ENCODE measurements at regions not wholly inside any gene's neighbourhood (a gene's known extent, or its start where the extent isn't known, plus 50 kb on each side); places are given as distances from the start of the nearest gene placed in this dataset.

- no peak for TF ChIP-seq CREB5 (CRISPR knock-in tag; IDR thresholded peaks at IDR 0.05; ENCODE audit: low read depth)
- TF ChIP-seq ZC3H10 (CRISPR knock-in tag; IDR thresholded peaks at IDR 0.05), result no peak
- TF ChIP-seq ISL1 (CRISPR knock-in tag; IDR thresholded peaks at IDR 0.05), result no peak
- TF ChIP-seq ARNTL (CRISPR knock-in tag; IDR thresholded peaks at IDR 0.05; ENCODE audit: borderline replicate concordance, low read depth), result no peak
- no peak for TF ChIP-seq PATZ1 (CRISPR knock-in tag; IDR thresholded peaks at IDR 0.05; ENCODE audit: borderline replicate concordance)
- TF ChIP-seq CSDC2 (CRISPR knock-in tag; IDR thresholded peaks at IDR 0.05), result no peak
- no peak for TF ChIP-seq PPARA (CRISPR knock-in tag; IDR thresholded peaks at IDR 0.05; ENCODE audit: borderline replicate concordance)
- no peak for TF ChIP-seq BACH2 (CRISPR knock-in tag; IDR thresholded peaks at IDR 0.05; ENCODE audit: borderline replicate concordance)
- no peak for TF ChIP-seq SNAI2 (CRISPR knock-in tag; IDR thresholded peaks at IDR 0.05)
- TF ChIP-seq GLIS3 (CRISPR knock-in tag; IDR thresholded peaks at IDR 0.05), result no peak
- no peak for TF ChIP-seq CSRNP3 (CRISPR knock-in tag; IDR thresholded peaks at IDR 0.05)
- no peak for TF ChIP-seq RARB (CRISPR knock-in tag; IDR thresholded peaks at IDR 0.05)
- TF ChIP-seq ZNF70 (CRISPR knock-in tag; IDR thresholded peaks at IDR 0.05), result no peak
- no peak for TF ChIP-seq TSHZ2 (CRISPR knock-in tag; IDR thresholded peaks at IDR 0.05)
- no peak for ATAC-seq
These were observed 837.3 kb downstream of the PCDH7 start for GRCh38 chr4:31557437-31557836.

GRCh38 chr4:31573554-31573953 is 853.4 kb downstream of the PCDH7 start:
- TF ChIP-seq TOX (CRISPR knock-in tag; IDR thresholded peaks at IDR 0.05; ENCODE audit: borderline replicate concordance) (no peak), ISL1 (CRISPR knock-in tag; IDR thresholded peaks at IDR 0.05) (no peak), ARNTL (CRISPR knock-in tag; IDR thresholded peaks at IDR 0.05; ENCODE audit: borderline replicate concordance, low read depth) (no peak), ZFP3 (CRISPR knock-in tag; IDR thresholded peaks at IDR 0.05) (no peak), POU6F1 (CRISPR knock-in tag; IDR thresholded peaks at IDR 0.05; ENCODE audit: borderline replicate concordance, low read depth) (no peak), ZNF70 (CRISPR knock-in tag; IDR thresholded peaks at IDR 0.05) (no peak), SNAI2 (CRISPR knock-in tag; IDR thresholded peaks at IDR 0.05) (no peak)
- ATAC-seq, result no peak

GRCh38 chr4:31575504-31575903 is 855.3 kb downstream of the PCDH7 start:
- no peak for ATAC-seq
- no peak for TF ChIP-seq ISL1 (CRISPR knock-in tag; IDR thresholded peaks at IDR 0.05)
- TF ChIP-seq ESRRG (CRISPR knock-in tag; IDR thresholded peaks at IDR 0.05), result no peak
- TF ChIP-seq RARB (CRISPR knock-in tag; IDR thresholded peaks at IDR 0.05), result no peak
- no peak for TF ChIP-seq OSR1 (CRISPR knock-in tag; IDR thresholded peaks at IDR 0.05)
- no peak for TF ChIP-seq TSHZ2 (CRISPR knock-in tag; IDR thresholded peaks at IDR 0.05)
- no peak for TF ChIP-seq PPARA (CRISPR knock-in tag; IDR thresholded peaks at IDR 0.05; ENCODE audit: borderline replicate concordance)
- no peak for TF ChIP-seq ARNTL (CRISPR knock-in tag; IDR thresholded peaks at IDR 0.05; ENCODE audit: borderline replicate concordance, low read depth)
- no peak for TF ChIP-seq CSDC2 (CRISPR knock-in tag; IDR thresholded peaks at IDR 0.05)
- no peak for TF ChIP-seq ZC3H10 (CRISPR knock-in tag; IDR thresholded peaks at IDR 0.05)
- TF ChIP-seq SNAI2 (CRISPR knock-in tag; IDR thresholded peaks at IDR 0.05), result no peak
- TF ChIP-seq POU6F1 (CRISPR knock-in tag; IDR thresholded peaks at IDR 0.05; ENCODE audit: borderline replicate concordance, low read depth), result no peak
- no peak for TF ChIP-seq TOX (CRISPR knock-in tag; IDR thresholded peaks at IDR 0.05; ENCODE audit: borderline replicate concordance)
- TF ChIP-seq BACH2 (CRISPR knock-in tag; IDR thresholded peaks at IDR 0.05; ENCODE audit: borderline replicate concordance), result no peak
- no peak for TF ChIP-seq TCF4 (CRISPR knock-in tag; IDR thresholded peaks at IDR 0.05; ENCODE audit: borderline replicate concordance)

Data from SK-N-SH treated with all-trans-retinoic acid at 6 μM for 48 hours (cell line).